ENCODE measurements at regions not wholly inside any gene's neighbourhood (a gene's known extent, or its start where the extent isn't known, plus 50 kb on each side); places are given as distances from the start of the nearest gene placed in this dataset.

- TF ChIP-seq, protein P1, sequence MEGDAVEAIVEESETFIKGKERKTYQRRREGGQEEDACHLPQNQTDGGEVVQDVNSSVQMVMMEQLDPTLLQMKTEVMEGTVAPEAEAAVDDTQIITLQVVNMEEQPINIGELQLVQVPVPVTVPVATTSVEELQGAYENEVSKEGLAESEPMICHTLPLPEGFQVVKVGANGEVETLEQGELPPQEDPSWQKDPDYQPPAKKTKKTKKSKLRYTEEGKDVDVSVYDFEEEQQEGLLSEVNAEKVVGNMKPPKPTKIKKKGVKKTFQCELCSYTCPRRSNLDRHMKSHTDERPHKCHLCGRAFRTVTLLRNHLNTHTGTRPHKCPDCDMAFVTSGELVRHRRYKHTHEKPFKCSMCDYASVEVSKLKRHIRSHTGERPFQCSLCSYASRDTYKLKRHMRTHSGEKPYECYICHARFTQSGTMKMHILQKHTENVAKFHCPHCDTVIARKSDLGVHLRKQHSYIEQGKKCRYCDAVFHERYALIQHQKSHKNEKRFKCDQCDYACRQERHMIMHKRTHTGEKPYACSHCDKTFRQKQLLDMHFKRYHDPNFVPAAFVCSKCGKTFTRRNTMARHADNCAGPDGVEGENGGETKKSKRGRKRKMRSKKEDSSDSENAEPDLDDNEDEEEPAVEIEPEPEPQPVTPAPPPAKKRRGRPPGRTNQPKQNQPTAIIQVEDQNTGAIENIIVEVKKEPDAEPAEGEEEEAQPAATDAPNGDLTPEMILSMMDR (IDR thresholded peaks at IDR 0.05): no peak
- TF ChIP-seq ZFX (IDR thresholded peaks at IDR 0.05; ENCODE audit: borderline replicate concordance): no peak
These were observed 411.5 kb downstream of the PLK2 start for GRCh38 chr5:58048185-58048925.

Data from 22Rv1 (cell line).